GM10248 (cell line): ENCODE measurements at regions not wholly inside any gene's neighbourhood (a gene's known extent, or its start where the extent isn't known, plus 50 kb on each side); places are given as distances from the start of the nearest gene placed in this dataset.

Source experiments
- CTCF ChIA-PET: fragments of 300-600 bp; sonication (Branson Sonifier 250); formaldehyde crosslinking; extraction: SDS; loops from one replicate; lab custom pipeline; 2021; ENCODE audit warnings: antibody characterized with exemption; lab: Yijun Ruan, JAX
- POLR2A ChIA-PET: fragments of 350-650 bp; sonication (Branson Sonifier 250); formaldehyde crosslinking; extraction: SDS; loops from one replicate; lab custom pipeline; 2020; ENCODE audit warnings: antibody characterized with exemption; lab: Yijun Ruan, JAX
- DNase-seq: peaks from one replicate; pipeline ENCODE4 v3.0.0; 2012; ENCODE audit errors: extremely low spot score
- CTCF ChIP-seq: IDR thresholded peaks from 2 replicates; pipeline ENCODE4 v1.5.1; 2012; ENCODE audit warnings: mild to moderate bottlenecking, low read depth; ENCODE audit errors: extremely low read depth, missing control alignments, control extremely low read depth

- TF ChIP-seq CTCF, result no peak
- no peak for DNase-seq
- CTCF ChIA-PET, result interaction anchor here (1.5 kb wide), 1 partner anchor 25 kb away, joined by 4 read pairs; no protein-coding TSS in a partner anchor
- POLR2A ChIA-PET, result no interaction called here
Observed at GRCh38 chr18:42484648-42485047, 529.6 kb downstream of the PIK3C3 start.

DNA sequence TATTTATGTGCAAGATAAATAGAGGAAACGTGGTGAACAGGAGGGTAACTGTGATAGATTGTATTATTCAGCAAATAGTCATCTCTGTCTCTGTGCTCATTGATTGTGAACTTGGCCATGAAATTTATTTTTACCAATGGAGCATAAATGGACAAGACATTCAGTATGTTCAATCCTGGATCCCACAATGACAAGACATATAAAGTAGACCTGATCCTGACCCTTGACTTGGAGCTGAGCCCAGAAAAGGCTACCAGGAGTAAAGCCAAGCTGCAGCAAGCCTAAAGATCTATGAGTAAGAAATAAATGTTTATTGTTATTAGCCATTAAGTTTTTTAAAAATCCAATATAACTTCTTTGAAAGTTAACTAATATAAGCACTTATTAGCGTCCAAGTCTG, 531.2 kb downstream of the PIK3C3 start:
- no peak for DNase-seq
- ChIA-PET POLR2A (no interaction called here), CTCF (no interaction called here)
- TF ChIP-seq CTCF, result no peak

DNA sequence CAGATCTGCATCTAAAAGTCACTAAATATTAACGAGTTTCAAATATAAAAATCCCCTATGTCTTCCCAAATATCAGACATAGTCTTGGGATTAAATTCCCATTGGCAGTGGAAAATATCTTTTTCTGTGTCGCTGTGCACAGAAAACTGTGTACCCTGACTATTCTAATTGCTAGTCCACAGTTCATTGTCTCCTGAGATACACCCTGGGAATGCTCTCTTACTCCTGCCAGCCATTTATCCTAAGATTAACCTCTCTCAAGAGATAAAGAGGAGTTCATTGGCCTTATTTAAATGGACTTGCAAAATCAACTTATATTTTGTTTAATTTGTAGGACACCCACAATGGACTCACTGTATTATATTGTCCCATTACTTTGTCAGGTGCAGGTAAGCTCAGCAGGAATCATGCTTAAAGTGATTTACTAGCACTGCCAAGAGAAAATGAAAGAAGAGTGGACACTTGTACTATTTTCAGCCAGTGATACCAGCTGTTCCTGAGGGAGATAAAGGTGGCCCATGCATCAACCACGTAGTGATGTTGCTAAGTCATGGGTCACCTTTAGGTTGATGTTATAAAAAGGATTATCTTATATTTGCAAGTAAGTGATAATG, 553.8 kb downstream of the PIK3C3 start:
- CTCF ChIA-PET, result interaction anchor here (0.7 kb wide), 1 partner anchor 9 kb away, joined by 3 read pairs; no protein-coding TSS in a partner anchor
- POLR2A ChIA-PET, result no interaction called here
- no peak for DNase-seq
- TF ChIP-seq CTCF, result no peak

GRCh38 chr18:42509750-42510415, 554.8 kb downstream of the PIK3C3 start:
- ChIA-PET CTCF (no interaction called here), POLR2A (no interaction called here)
- TF ChIP-seq CTCF, result no peak
- DNase-seq, result no peak

DNA sequence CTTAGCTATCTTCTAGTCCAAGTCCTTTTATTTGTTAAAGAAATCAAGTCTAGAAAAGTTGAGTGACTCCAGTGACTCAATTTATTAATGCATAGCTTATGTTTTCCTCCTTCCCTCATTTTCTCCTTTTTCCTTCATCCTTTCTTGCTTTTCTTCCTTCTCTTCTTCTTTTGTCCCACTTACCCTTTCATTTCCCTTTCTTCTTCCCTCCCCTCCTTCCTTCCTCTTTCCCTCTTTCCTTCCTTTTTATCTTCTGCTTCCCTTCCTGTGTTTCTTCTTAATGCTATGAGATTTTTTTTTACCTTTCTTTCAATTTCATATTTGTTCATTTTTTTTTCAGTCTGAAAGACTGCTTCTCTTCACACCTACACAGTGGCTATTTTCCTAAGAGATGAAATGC, 555.5 kb downstream of the PIK3C3 start:
- POLR2A ChIA-PET, result no interaction called here
- no peak for DNase-seq
- CTCF ChIA-PET, result no interaction called here
- no peak for TF ChIP-seq CTCF

DNA sequence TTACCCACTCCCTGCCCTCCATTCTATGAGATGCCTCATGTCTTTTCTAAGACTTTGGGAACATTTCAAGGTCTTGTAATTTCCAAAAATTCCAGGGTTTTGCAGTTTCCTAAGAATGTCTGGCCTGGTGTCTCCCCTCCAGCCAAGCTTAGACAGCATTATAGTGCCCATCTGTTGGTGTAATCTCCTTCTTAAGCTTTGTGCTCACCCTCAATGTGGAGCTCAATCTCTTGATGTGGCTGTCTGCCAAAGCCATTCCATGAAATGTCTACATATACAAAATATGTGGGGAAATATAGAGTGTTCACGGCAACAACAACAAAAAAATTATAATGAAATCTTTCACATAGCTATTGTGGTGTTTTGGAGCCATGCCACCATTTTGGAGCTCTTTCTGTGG, 558.4 kb downstream of the PIK3C3 start:
- no peak for TF ChIP-seq CTCF
- POLR2A ChIA-PET, result no interaction called here
- no peak for DNase-seq
- CTCF ChIA-PET, result interaction anchor here (0.7 kb wide), 1 partner anchor 41 kb away, joined by 3 read pairs; no protein-coding TSS in a partner anchor
